ENCODE measurements at regions not wholly inside any gene's neighbourhood (a gene's known extent, or its start where the extent isn't known, plus 50 kb on each side); places are given as distances from the start of the nearest gene placed in this dataset.

GRCh38 chr5:6043491-6044310 is 334.6 kb downstream of the MED10 start:
- Mint-ChIP-seq H3K9me3 (no peaks in the 10 kb centered on the region), H3K4me1 (ENCODE audit: low read depth) (no peaks in the 10 kb centered on the region), H3K4me3 (no peak overlapping the region), H3K27ac (no peak overlapping the region), H3K36me3 (ENCODE audit: low read depth) (no peaks in the 10 kb centered on the region), H3K27me3 (ENCODE audit: low read depth) (peaks cover 10% of the 10 kb centered on the region)
- intact Hi-C loops (cut with micrococcal nuclease) = no loop called here
- CTCF ChIA-PET = no interaction called here
- DNase-seq = no peak

GRCh38 chr5:6041977-6042550 is 336.3 kb downstream of the MED10 start:
- CTCF ChIA-PET = no interaction called here
- no peaks in the 10 kb centered on the region for H3K36me3 Mint-ChIP-seq (ENCODE audit: low read depth)
- no peaks in the 10 kb centered on the region for H3K9me3 Mint-ChIP-seq
- no peak for DNase-seq
- H3K27ac Mint-ChIP-seq = no peak overlapping the region
- H3K4me3 Mint-ChIP-seq = no peak overlapping the region
- no peaks in the 10 kb centered on the region for H3K4me1 Mint-ChIP-seq (ENCODE audit: low read depth)
- H3K27me3 Mint-ChIP-seq (ENCODE audit: low read depth) = peaks cover 12% of the 10 kb centered on the region
- intact Hi-C loops (cut with micrococcal nuclease) = no loop called here

GRCh38 chr5:6039111-6039510 is 339.2 kb downstream of the MED10 start:
- peaks cover 12% of the 10 kb centered on the region for H3K27me3 Mint-ChIP-seq (ENCODE audit: low read depth)
- no peaks in the 10 kb centered on the region for H3K4me1 Mint-ChIP-seq (ENCODE audit: low read depth)
- no peaks in the 10 kb centered on the region for H3K9me3 Mint-ChIP-seq
- H3K36me3 Mint-ChIP-seq (ENCODE audit: low read depth) = no peaks in the 10 kb centered on the region
- intact Hi-C loops (cut with micrococcal nuclease) = no loop called here
- CTCF ChIA-PET = no interaction called here
- H3K27ac Mint-ChIP-seq = no peak overlapping the region
- no peak for DNase-seq
- no peak overlapping the region for H3K4me3 Mint-ChIP-seq

GRCh38 chr5:6036006-6036405 is 342.3 kb downstream of the MED10 start:
- no peaks in the 10 kb centered on the region for H3K36me3 Mint-ChIP-seq (ENCODE audit: low read depth)
- no peak overlapping the region for H3K27ac Mint-ChIP-seq
- no peaks in the 10 kb centered on the region for H3K4me1 Mint-ChIP-seq (ENCODE audit: low read depth)
- H3K27me3 Mint-ChIP-seq (ENCODE audit: low read depth) = peaks cover 12% of the 10 kb centered on the region
- DNase-seq = no peak
- H3K9me3 Mint-ChIP-seq = peaks cover 2% of the 10 kb centered on the region
- CTCF ChIA-PET = interaction anchor here (0.7 kb wide), 1 partner anchor 455 kb away, joined by 3 read pairs; no protein-coding TSS in a partner anchor
- intact Hi-C loops (cut with micrococcal nuclease) = no loop called here
- H3K4me3 Mint-ChIP-seq = no peak overlapping the region

GRCh38 chr5:6029811-6030271 is 348.5 kb downstream of the MED10 start:
- no peak overlapping the region for H3K27ac Mint-ChIP-seq
- H3K27me3 Mint-ChIP-seq (ENCODE audit: low read depth) = peaks cover 2% of the 10 kb centered on the region
- H3K36me3 Mint-ChIP-seq (ENCODE audit: low read depth) = no peaks in the 10 kb centered on the region
- H3K9me3 Mint-ChIP-seq = peaks cover 2% of the 10 kb centered on the region
- H3K4me1 Mint-ChIP-seq (ENCODE audit: low read depth) = no peaks in the 10 kb centered on the region
- CTCF ChIA-PET = no interaction called here
- intact Hi-C loops (cut with micrococcal nuclease) = no loop called here
- no peak for DNase-seq
- H3K4me3 Mint-ChIP-seq = no peak overlapping the region

- intact Hi-C loops (cut with micrococcal nuclease) = no loop called here
- Mint-ChIP-seq H3K36me3 (ENCODE audit: low read depth) (no peaks in the 10 kb centered on the region), H3K27ac (no peak overlapping the region), H3K9me3 (peaks cover 2% of the 10 kb centered on the region), H3K4me3 (no peak overlapping the region), H3K27me3 (ENCODE audit: low read depth) (peaks cover 6% of the 10 kb centered on the region), H3K4me1 (ENCODE audit: low read depth) (no peaks in the 10 kb centered on the region)
- CTCF ChIA-PET = no interaction called here
- no peak for DNase-seq
These were observed 351.5 kb downstream of the MED10 start for GRCh38 chr5:6026766-6027406.

GRCh38 chr5:6019612-6020011 is 358.7 kb downstream of the MED10 start:
- H3K4me3 Mint-ChIP-seq = no peak overlapping the region
- H3K27ac Mint-ChIP-seq = no peak overlapping the region
- no peaks in the 10 kb centered on the region for H3K36me3 Mint-ChIP-seq (ENCODE audit: low read depth)
- DNase-seq = no peak
- CTCF ChIA-PET = no interaction called here
- intact Hi-C loops (cut with micrococcal nuclease) = no loop called here
- H3K4me1 Mint-ChIP-seq (ENCODE audit: low read depth) = no peaks in the 10 kb centered on the region
- peaks cover 4% of the 10 kb centered on the region for H3K27me3 Mint-ChIP-seq (ENCODE audit: low read depth)
- H3K9me3 Mint-ChIP-seq = no peaks in the 10 kb centered on the region

- intact Hi-C loops (cut with micrococcal nuclease) = no loop called here
These were observed 364.8 kb downstream of the MED10 start for GRCh38 chr5:6013506-6013905.

GRCh38 chr5:6011199-6011598 is 367.1 kb downstream of the MED10 start:
- peaks cover 2% of the 10 kb centered on the region for H3K27me3 Mint-ChIP-seq (ENCODE audit: low read depth)
- CTCF ChIA-PET = no interaction called here
- H3K4me3 Mint-ChIP-seq = no peak overlapping the region
- H3K9me3 Mint-ChIP-seq = no peaks in the 10 kb centered on the region
- no peaks in the 10 kb centered on the region for H3K36me3 Mint-ChIP-seq (ENCODE audit: low read depth)
- no peak for DNase-seq
- no peak overlapping the region for H3K27ac Mint-ChIP-seq
- H3K4me1 Mint-ChIP-seq (ENCODE audit: low read depth) = no peaks in the 10 kb centered on the region
- intact Hi-C loops (cut with micrococcal nuclease) = no loop called here

More at GRCh38 chr5:6013506-6013905, 364.8 kb downstream of the MED10 start:
- Mint-ChIP-seq H3K4me1 (ENCODE audit: low read depth) (no peaks in the 10 kb centered on the region), H3K27ac (no peak overlapping the region), H3K27me3 (ENCODE audit: low read depth) (peaks cover 2% of the 10 kb centered on the region), H3K36me3 (ENCODE audit: low read depth) (no peaks in the 10 kb centered on the region), H3K9me3 (no peaks in the 10 kb centered on the region), H3K4me3 (no peak overlapping the region)
- CTCF ChIA-PET = no interaction called here
- no peak for DNase-seq

GRCh38 chr5:6006838-6007314 is 371.5 kb downstream of the MED10 start:
- H3K4me1 Mint-ChIP-seq (ENCODE audit: low read depth) = no peaks in the 10 kb centered on the region
- intact Hi-C loops (cut with micrococcal nuclease) = no loop called here
- CTCF ChIA-PET = no interaction called here

GRCh38 chr5:6003040-6003825 is 375.1 kb downstream of the MED10 start:
- CTCF ChIA-PET = no interaction called here
- DNase-seq = no peak
- Mint-ChIP-seq H3K9me3 (no peaks in the 10 kb centered on the region), H3K4me1 (ENCODE audit: low read depth) (no peaks in the 10 kb centered on the region), H3K4me3 (no peak overlapping the region), H3K36me3 (ENCODE audit: low read depth) (no peaks in the 10 kb centered on the region), H3K27me3 (ENCODE audit: low read depth) (no peaks in the 10 kb centered on the region), H3K27ac (no peak overlapping the region)
- intact Hi-C loops (cut with micrococcal nuclease) = no loop called here

More at GRCh38 chr5:6006838-6007314, 371.5 kb downstream of the MED10 start:
- DNase-seq = no peak
- no peak overlapping the region for H3K27ac Mint-ChIP-seq
- H3K36me3 Mint-ChIP-seq (ENCODE audit: low read depth) = no peaks in the 10 kb centered on the region
- no peak overlapping the region for H3K4me3 Mint-ChIP-seq
- no peaks in the 10 kb centered on the region for H3K9me3 Mint-ChIP-seq
- H3K27me3 Mint-ChIP-seq (ENCODE audit: low read depth) = peaks cover 2% of the 10 kb centered on the region

- Mint-ChIP-seq H3K27me3 (ENCODE audit: low read depth) (no peaks in the 10 kb centered on the region), H3K9me3 (peaks cover 6% of the 10 kb centered on the region), H3K27ac (no peak overlapping the region), H3K36me3 (ENCODE audit: low read depth) (no peaks in the 10 kb centered on the region), H3K4me3 (no peak overlapping the region), H3K4me1 (ENCODE audit: low read depth) (no peaks in the 10 kb centered on the region)
- no peak for DNase-seq
- CTCF ChIA-PET = no interaction called here
- intact Hi-C loops (cut with micrococcal nuclease) = no loop called here
These were observed 377.5 kb downstream of the MED10 start for GRCh38 chr5:6000867-6001266.
